ENCODE measurements at regions not wholly inside any gene's neighbourhood (a gene's known extent, or its start where the extent isn't known, plus 50 kb on each side); places are given as distances from the start of the nearest gene placed in this dataset.

GRCh38 chr5:17430241-17430640 lies 67.8 kb upstream of the TAF11L2 start:
- TF ChIP-seq POLR2AphosphoS5 (IDR thresholded peaks at IDR 0.05) (no peak), CTCF (IDR thresholded peaks at IDR 0.05) (no peak)
